Nephron (organoid): ENCODE measurements at regions not wholly inside any gene's neighbourhood (a gene's known extent, or its start where the extent isn't known, plus 50 kb on each side); places are given as distances from the start of the nearest gene placed in this dataset.

ENCODE experiments used
- H3K27ac Mint-ChIP-seq, 3 experiments: 2 replicates each; pipeline ENCODE4 v1.8.0; 2020; ENCODE audit warnings: mixed read lengths in 3 of 3, mild to moderate bottlenecking in 2 of 3, moderate library complexity in 1 of 3
- H3K27me3 Mint-ChIP-seq: 2 replicates; pipeline ENCODE4 v1.8.0; 2021; ENCODE audit warnings: low read depth, mild to moderate bottlenecking, moderate library complexity, mixed read lengths
- H3K36me3 Mint-ChIP-seq: 2 replicates; pipeline ENCODE4 v1.8.0; 2020; ENCODE audit warnings: low read depth, mixed read lengths
- H3K4me1 Mint-ChIP-seq: 2 replicates; pipeline ENCODE4 v1.8.0; 2020; ENCODE audit warnings: mixed read lengths
- H3K4me3 Mint-ChIP-seq, 3 experiments: 2 replicates each; pipeline ENCODE4 v1.8.0; 2020; ENCODE audit warnings: mild to moderate bottlenecking in 3 of 3, mixed read lengths in 3 of 3, moderate library complexity in 2 of 3
- H3K9me3 Mint-ChIP-seq: 2 replicates; pipeline ENCODE4 v1.8.0; 2020; ENCODE audit warnings: mixed read lengths
- CTCF ChIP-seq, 3 experiments: fragments of 200-600 bp; sonication (generic); IDR thresholded peaks; one replicate each; pipeline ENCODE4 v1.5.0; 2021; ENCODE audit warnings: antibody characterized with exemption in 3 of 3; ENCODE audit not compliant: unreplicated experiment in 3 of 3

DNA sequence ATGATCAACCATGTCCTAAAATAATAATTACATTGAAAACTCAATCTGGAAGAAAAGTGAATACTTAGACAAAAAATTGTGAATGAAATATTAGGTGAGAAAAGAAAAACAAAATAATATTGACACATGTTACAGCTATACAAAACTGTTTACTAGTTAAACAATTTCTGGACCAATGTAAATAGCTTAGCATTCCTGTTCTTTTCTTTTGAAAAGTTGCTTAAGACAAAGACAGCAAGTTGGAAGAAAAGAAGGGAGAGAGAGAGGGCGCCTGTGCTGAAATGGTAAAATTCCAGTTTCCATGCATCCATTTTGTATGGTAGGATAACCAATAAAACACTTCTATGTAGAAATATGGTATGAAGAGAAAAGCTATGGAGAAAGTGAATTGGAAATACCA lies 94.1 kb upstream of the RFX8 start:
- no peak for TF ChIP-seq CTCF (IDR thresholded peaks at IDR 0.05; ENCODE audit: unreplicated experiment in 3 of 3)
- Mint-ChIP-seq H3K27me3 (peaks cover 5% of the 10 kb centered on the region), H3K9me3 (peaks cover 6% of the 10 kb centered on the region), H3K36me3 (no peaks in the 10 kb centered on the region), H3K27ac (no peak overlapping the region), H3K4me3 (no peak overlapping the region), H3K4me1 (no peaks in the 10 kb centered on the region)

- no peak overlapping the region for H3K27ac Mint-ChIP-seq
Measured at GRCh38 chr2:101566632-101567228, 91.8 kb upstream of the RFX8 start.

DNA sequence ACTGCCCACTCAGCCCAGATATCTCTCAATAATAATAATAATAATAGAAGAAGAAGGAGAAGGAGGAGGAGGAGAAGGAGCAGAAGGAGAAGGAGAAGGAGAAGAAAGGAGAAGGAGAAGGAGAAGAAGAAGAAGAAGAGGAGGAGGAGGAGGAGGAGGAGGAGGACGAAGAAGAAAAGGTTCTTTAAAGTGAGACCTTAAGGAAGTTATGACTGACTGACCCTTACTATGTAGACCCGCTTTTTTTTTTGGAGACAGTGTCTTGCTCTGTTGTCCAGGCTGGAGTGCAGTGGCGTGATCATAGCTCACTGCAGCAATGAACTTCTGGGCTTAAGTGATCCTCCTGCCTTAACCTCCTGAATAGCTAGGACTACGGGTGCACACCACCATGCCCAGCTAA lies 88.9 kb upstream of the RFX8 start:
- Mint-ChIP-seq H3K4me3 (no peak overlapping the region), H3K27me3 (peaks cover 5% of the 10 kb centered on the region), H3K27ac (no peak overlapping the region), H3K9me3 (no peaks in the 10 kb centered on the region), H3K36me3 (no peaks in the 10 kb centered on the region), H3K4me1 (peaks cover 14% of the 10 kb centered on the region)
- no peak for TF ChIP-seq CTCF (IDR thresholded peaks at IDR 0.05; ENCODE audit: unreplicated experiment in 3 of 3)

More at GRCh38 chr2:101566632-101567228, 91.8 kb upstream of the RFX8 start:
- H3K36me3 Mint-ChIP-seq: no peaks in the 10 kb centered on the region
- no peak overlapping the region for H3K4me3 Mint-ChIP-seq
- H3K9me3 Mint-ChIP-seq: no peaks in the 10 kb centered on the region
- H3K4me1 Mint-ChIP-seq: peaks cover 7% of the 10 kb centered on the region
- TF ChIP-seq CTCF (IDR thresholded peaks at IDR 0.05; ENCODE audit: unreplicated experiment in 3 of 3): no peak
- H3K27me3 Mint-ChIP-seq: peaks cover 5% of the 10 kb centered on the region

GRCh38 chr2:101560780-101561315 lies 85.9 kb upstream of the RFX8 start:
- Mint-ChIP-seq H3K27me3 (peaks cover 5% of the 10 kb centered on the region), H3K4me3 (no peak overlapping the region), H3K27ac (no peak overlapping the region), H3K36me3 (no peaks in the 10 kb centered on the region), H3K4me1 (peaks cover 24% of the 10 kb centered on the region), H3K9me3 (no peaks in the 10 kb centered on the region)
- TF ChIP-seq CTCF (IDR thresholded peaks at IDR 0.05; ENCODE audit: unreplicated experiment in 3 of 3): no peak

- TF ChIP-seq CTCF (IDR thresholded peaks at IDR 0.05; ENCODE audit: unreplicated experiment in 3 of 3): no peak
- H3K4me1 Mint-ChIP-seq: peaks cover 29% of the 10 kb centered on the region
- H3K9me3 Mint-ChIP-seq: no peaks in the 10 kb centered on the region
- H3K27me3 Mint-ChIP-seq: no peaks in the 10 kb centered on the region
- H3K27ac Mint-ChIP-seq: peak overlapping the region in 2 of 3 experiments; percentile 79
- H3K4me3 Mint-ChIP-seq: no peak overlapping the region
- H3K36me3 Mint-ChIP-seq: no peaks in the 10 kb centered on the region
Measured at GRCh38 chr2:101559551-101559950, 84.6 kb upstream of the RFX8 start.
